Pulmonary artery endothelial cell (primary cell): ENCODE measurements at regions not wholly inside any gene's neighbourhood (a gene's known extent, or its start where the extent isn't known, plus 50 kb on each side); places are given as distances from the start of the nearest gene placed in this dataset.
"Not testable (repeated sequence)": the region's sequence is repeated elsewhere in the genome, so short reads cannot be mapped to it uniquely, and the experiment has no call there.

Experiments
- DNase-seq: peaks from one replicate; pipeline ENCODE4 v3.0.0-alpha.2; 2011; ENCODE audit warnings: low read depth, low spot score

- no peak for DNase-seq
These were observed 119.0 kb downstream of the AGTR2 start for GRCh38 chrX:116289592-116289991.

- DNase-seq, result no peak
These were observed 119.8 kb downstream of the AGTR2 start for GRCh38 chrX:116290359-116290758.

DNA sequence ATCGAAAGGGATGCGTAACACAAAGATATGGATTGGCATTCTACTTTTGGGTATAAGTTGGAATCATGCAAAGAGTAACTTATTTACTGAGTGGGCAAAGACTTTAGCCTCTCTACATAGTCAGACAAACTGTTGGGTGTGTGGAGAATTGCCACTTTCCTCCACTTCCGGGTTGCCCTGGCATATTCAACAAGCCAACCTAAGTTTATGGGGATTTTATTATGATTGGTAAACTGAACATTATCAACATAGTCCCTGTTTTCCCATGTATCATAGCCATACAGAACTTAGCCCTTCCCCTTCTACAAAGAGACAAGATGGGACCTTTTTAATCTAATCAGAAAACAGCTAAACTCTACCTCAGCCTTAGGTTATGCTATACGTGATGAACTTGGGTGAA, 121.6 kb downstream of the AGTR2 start:
- DNase-seq, result no peak

DNA sequence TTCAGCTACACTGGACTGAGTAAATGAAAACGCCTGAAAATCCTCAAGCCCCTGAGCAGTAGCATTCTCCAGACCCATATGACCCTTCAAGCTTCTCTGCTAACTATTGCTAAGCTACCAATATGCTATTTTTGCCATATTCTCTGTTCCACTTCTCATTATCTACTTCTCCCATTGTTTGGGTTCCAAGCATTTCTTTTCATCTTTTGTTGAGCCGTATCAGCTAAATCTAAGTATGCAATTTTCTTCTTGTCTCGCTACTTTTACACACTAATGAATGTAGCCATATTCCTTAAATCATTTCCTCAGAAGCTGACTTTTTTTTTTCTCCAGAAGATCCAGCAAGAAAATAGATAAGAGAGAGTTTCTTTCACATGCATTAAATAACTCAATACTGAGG, 128.4 kb downstream of the AGTR2 start:
- no peak for DNase-seq

- DNase-seq, result no peak
These were observed 130.2 kb upstream of the SLC6A14 start for GRCh38 chrX:116306218-116306617.

GRCh38 chrX:116317409-116317808, 119.0 kb upstream of the SLC6A14 start:
- DNase-seq, result no peak

GRCh38 chrX:116318672-116319071, 117.7 kb upstream of the SLC6A14 start:
- no peak for DNase-seq

DNA sequence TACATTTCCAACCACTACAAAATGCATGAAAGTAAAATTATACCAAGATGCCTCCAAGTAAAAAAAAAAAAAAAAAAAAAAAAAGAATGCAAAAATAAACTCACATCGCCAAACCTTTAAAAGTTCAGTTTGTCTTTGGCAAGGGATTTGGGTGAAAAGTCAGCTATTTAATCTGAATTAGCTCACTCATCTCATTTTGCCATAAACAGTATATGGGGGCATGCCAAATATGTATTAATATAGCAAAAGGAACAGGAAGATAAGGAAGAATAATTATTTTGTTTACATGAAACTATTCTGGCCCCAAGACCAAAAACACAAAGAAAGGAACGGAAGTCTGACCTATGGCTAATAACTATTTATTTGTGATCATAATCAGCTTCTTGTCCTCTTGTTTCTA, 114.7 kb upstream of the SLC6A14 start:
- DNase-seq, result no peak

GRCh38 chrX:116332026-116332425, 104.4 kb upstream of the SLC6A14 start:
- DNase-seq, result not testable (repeated sequence)

DNA sequence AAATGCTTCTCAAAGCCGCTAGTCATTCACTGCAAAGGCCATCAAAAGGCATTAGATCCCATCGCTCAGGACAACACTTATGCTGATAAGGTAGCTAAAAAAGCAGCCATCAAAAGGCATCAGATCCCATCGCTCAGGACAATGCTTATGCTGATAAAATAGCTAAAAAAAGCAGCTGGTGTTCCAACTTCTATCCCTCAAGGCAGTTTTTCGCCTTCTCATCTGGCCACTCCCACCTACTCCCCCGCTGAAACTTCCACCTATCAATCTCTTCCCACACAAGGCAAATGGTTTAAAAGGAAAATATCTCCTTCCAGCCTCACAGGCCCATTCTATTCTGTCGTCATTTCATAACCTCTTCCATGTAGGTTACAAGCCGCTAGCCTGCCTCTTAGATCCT, 101.6 kb upstream of the SLC6A14 start:
- DNase-seq, result not testable (repeated sequence)

GRCh38 chrX:116339407-116339806, 97.0 kb upstream of the SLC6A14 start:
- no peak for DNase-seq

DNA sequence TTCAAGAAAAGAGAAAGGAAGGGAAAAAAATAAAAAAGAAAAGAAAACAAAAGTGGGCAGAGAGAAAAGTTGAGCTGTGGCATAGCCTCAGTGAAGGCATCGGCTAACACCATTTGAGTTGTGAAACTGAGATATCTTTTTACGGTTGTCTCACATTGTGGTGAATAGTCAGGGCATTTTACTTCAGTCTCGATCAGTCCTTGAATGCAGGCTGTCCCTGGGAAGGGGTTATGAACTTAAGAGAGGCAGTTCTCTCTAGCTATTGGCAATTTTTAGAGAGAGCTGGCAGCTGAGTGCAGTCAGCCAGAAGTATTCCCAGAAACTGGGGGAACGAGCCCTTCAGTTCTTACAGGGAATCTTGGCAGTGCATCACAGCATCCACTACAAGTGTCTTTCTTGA, 93.5 kb upstream of the SLC6A14 start:
- DNase-seq, result no peak

DNA sequence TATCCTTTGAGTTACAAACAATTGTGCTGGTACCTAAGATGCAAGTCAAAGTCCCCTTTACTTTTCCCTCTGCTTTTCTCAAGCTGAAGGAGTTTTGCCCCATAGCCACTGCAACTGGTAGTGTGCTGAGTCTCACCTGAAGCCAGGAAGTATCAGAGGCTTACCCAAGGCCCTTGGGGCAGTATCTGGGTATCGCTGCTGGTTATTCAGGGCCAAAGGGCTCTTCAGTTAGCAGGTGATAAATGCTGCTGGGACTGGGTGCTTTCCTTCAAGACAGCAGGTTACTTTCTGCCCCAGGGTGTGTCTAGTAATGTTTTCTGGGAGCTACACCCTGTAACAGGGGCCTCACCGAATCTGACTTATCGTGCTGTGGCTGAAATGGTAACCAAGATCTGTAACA, 90.4 kb upstream of the SLC6A14 start:
- no peak for DNase-seq

DNA sequence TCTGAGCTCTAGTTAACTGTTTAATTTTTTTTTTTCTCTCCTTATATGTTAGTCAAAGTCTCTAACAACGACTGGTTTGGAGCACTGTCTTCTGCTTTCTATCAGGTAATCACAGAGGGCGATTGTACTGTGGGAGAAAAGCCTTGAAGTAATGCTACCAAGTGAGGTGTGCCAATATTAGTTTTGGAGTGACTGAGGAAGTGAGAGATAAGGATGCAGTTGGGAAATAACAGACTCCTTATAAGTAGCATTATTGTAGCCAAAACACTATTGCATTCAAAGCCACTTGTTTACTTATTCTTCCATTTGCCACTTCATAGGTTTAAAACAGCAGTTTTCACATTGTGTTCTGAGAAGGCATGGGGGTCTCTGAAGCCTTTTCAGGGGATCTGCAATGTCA, 79.1 kb upstream of the SLC6A14 start:
- DNase-seq, result no peak

- DNase-seq, result no peak
These were observed 57.4 kb upstream of the SLC6A14 start for GRCh38 chrX:116378961-116379360.

DNA sequence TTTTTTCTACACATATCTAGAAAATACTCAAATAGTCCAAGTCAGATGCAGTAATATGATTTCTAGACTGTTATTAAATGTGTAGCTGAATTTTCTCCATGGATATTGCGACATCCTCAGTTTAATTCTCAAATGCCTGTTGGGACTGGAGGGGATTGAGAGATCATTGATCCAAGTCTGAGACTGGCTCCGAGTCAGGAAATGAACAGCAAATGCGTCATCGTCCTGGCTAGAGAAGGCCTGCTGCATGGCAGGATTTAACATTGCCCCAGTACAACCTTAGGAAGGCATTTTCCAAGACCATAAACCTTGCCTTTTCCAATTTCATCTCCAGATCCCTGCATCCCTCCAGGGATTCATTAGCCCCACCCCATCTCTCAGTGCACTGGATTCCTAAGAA, 56.6 kb upstream of the SLC6A14 start:
- DNase-seq, result no peak

GRCh38 chrX:116384406-116384954, 51.9 kb upstream of the SLC6A14 start:
- DNase-seq, result no peak
